ENCODE measurements at regions not wholly inside any gene's neighbourhood (a gene's known extent, or its start where the extent isn't known, plus 50 kb on each side); places are given as distances from the start of the nearest gene placed in this dataset.
"Not testable (repeated sequence)": the region's sequence is repeated elsewhere in the genome, so short reads cannot be mapped to it uniquely, and the experiment has no call there.

DNA sequence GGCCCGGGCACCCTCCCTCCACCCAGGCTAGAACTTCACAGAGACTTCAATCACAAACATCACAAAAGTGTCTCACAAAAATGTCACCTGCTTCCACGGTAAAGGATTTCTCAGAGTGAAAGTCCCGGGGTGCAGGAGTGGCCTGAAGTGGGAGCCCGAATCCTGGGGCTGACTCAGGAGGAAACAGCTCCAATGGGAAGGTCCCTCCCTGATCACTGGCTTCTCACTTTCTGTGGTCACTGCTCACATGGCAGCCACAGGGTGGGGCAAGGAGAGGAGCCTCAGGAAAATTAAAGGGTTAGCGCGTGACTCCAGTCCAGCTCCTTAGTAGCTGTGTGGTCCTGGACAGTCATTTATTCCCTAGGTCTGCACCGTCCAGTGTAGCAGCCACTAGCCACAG is 564.5 kb upstream of the B3GAT1 start:
- no peak for DNase-seq

DNA sequence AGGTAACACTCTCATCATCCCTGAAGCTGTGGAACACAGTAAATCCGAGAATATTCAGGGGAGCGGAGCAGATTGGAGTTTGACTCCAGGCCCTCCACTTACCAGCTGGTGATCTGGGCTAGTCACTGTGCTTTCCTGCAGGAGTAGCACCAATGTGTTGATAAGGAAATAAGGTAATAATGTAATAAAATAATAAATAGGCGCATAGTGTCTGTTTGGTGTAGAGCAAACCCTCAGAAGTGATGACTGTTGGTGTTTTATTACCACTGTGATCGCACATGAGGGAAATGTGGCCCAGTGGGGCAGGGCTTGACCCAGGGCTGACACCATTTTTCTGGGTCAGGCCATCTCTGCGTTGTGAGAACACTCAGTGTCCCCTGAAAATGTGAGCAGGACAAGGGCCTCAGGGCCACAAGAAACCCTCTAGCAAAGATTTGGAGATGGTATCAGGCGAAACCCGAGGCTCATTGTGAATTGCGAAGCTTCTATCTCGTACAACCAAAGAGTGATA is 563.9 kb upstream of the B3GAT1 start:
- no peak for DNase-seq

DNA sequence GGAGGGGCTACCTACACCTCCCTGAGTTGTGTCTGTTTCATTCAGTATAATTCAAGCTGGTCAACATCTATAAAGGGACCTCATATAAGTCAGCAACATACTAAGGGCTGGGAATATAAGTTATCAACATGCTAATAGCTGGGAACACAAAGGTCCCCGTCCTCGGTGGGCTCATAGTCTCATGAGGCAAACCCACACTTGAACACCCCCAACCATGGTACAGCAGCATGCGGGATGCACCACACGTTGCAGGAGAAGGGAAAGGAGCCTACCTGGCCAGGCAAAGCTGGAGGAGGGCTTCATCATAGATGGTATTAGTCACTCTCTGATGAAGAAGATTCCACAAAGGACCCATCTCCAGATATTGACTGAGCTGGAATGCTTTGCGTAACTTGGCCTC is 561.8 kb upstream of the B3GAT1 start:
- DNase-seq, result no peak

DNA sequence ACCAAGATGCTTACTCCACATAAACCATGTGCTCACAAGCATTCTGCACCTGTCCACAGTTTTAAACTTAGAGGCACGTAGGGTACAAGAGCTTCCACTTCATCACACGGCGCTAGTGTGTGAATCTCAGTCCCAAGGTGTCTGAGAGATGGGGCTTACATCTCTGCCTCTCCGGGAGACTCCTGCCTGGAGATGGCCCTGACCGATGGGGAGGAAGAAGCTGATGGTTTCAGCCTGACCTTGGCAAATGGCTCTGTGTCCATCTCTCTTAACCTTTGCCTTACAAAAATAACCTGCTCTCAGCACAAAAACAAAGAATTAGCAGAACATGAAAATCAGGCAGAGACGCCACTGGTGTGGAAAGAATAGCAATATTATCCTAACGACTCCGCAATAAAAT is 559.3 kb upstream of the B3GAT1 start:
- no peak for DNase-seq

DNA sequence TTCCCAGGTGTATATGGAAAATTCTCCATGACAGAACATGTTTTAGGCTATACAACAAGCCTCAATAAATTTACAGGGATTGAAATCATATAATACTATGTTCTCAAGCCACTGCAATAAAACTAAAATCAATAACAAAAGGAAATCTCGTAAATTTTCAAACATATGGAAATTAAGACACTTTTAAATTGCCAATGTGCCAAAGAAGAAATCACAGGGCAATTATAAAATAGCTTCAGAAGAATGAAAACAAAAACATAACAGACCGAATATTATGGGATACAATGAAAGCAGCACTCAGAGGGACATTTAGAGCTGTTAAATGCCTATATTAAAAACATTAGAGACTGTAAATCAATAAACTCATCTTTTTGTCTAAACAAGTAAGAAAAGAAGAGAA is 555.7 kb upstream of the B3GAT1 start:
- DNase-seq, result no peak

DNA sequence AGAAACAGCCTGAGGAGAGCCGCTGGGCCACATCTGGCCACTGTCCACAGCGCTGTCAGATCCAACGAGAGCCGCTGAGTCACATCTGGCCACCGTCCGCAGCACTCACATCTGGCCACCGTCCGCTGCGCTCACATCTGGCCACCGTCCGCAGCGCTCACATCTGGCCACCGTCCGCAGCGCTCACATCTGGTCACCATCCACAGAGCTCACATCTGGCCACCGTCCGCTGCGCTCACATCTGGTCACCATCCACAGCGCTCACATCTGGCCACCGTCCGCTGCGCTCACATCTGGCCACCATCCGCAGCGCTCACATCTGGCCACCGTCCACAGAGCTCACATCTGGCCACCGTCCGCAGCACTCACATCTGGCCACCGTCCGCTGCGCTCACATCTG is 549.3 kb upstream of the B3GAT1 start:
- DNase-seq, result not testable (repeated sequence)

DNA sequence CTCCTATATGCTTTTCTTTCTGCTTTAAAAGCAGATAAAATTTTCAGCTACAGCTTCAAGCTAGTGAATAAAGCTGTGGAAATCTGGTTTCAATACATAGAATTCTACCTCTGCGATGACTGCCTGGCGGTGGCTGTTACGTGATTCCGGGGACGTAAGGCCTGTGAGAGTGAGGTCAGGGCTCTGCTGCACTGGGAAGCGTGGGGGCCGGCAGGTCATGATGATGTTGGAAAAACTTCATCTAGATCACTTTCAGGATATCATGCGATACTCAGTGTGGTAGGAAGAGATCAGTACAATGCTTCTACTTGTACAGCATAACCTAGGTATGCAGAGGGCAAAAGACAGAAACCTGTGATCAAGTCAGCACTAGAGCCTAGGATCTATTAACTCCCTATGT is 546.8 kb upstream of the B3GAT1 start:
- no peak for DNase-seq

DNA sequence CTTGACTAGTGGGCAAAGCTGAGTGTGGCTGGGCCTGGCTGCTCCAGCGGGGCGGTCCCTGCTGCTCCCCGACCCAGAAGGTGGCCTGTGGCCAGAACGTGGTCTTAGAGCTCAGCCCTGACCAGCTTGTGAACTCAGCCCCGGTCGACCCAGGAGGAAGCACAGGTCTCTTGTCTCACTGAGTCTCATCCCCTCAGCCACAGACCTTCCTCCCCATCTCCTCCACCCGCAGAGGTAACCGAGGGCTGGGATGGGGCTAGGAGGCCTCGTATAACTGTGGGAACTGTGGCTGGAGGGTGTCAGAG is 546.2 kb upstream of the B3GAT1 start:
- DNase-seq, result no peak

DNA sequence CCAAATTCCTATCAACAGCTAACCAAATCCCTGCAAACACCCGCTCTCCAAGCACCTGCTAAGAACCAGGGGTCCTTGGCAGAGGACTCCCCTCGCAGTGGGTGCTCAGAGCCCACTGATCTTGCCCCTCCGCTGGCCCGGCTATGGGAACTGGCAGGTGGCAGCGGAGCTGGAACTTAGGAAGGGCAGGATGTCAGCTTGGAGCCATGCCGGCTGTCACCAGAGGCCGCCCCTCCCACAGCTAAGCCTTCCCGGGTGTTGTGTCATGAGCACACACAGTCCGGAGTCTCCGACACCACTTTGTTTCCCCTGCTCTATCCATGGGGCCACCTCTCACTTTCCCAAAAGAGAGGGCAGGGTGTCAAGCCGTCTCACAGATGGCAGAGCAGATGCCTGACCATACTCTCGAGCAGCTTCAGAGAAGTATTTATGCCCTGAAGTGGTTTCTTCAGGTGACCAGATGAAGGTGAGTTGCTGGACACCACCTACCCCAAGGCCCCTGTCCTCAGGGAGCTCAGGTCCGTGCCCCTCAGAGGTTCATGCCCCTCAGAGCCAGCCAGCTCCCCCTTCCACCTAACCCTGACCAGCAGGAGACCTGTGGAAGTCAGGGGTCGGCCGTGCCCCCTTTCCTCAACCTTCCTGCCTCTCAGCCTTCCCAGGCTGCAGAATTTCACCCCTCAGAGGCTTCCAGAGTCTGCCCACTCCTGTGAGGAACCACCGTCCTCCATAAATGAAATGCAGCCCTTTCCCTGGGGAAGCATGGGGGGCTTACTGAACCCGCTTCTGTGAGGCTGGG is 545.7 kb upstream of the B3GAT1 start:
- no peak for DNase-seq

DNA sequence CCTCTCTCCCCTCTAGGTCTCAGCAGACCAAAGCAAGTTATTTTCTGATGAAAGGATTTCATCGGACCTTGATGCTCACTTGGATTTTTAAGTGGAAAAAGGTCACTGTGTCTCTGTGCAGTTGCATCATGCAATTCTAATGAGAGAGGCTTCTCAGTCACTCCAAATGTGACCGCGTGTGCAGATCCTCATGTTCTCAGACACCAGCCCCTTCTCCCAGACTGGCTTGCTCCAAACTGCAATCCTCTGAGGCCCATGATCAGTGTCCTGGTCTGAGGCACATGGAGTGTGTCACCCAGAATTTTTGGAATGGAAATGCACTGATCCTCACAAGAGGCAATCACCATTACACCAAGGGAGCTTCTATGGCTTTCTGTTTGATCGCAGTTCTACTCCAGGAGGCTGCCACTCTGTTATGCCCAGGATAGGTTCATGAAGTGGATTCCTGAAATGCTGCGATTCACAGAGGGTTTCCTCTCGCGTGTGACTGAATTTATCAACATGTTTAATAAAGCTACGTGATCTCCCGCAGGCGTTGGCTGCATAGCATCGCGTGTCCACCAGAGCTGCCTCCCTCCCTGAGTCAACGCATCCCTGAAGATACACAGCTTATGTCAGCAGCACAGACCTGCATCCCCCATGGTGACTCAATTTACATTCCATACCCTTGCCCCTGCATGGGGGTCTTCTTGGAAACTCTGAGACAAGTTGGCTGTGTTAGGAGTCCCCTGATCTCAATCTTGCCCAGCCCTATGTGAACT is 544.6 kb upstream of the B3GAT1 start:
- no peak for DNase-seq

DNA sequence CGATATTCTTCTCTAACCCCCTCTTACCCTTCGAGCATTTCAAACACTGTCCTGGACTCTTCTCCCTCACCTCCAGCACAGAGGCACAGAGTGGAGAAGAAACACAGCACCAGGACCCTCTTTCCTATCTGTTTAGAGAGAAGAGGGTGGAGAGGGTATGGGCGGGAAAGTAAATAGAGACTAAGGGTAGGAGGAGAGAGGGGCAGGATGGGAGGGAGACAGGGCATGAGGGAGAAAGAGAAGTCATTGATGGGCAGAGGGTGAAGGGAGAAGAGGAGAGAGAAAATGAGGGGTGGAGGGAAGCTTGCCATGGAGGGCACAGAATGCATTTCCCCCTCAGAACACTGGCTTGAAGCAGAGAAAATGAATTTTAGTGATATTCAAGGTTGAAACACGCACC is 543.9 kb upstream of the B3GAT1 start:
- DNase-seq, result not testable (repeated sequence)

DNA sequence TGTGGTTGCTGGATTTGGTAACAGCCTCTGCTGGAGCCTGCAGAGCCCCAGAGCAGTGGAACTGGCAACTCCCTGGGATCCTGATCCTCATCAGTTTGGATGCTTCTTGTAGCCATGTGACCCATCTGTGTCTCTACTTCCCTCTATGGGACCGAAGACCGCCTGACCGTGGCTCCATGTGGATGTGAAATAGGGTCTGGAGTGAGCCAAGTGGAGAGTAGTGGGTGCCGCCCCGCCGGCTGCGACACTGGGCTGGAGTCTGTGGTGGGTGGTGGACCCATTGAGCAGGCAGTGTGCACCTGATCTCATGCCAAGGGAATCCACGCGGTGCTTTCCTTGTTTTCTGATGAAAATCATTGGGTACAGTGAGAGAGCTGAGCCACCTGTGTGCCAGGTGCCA is 543.2 kb upstream of the B3GAT1 start:
- DNase-seq, result no peak

DNA sequence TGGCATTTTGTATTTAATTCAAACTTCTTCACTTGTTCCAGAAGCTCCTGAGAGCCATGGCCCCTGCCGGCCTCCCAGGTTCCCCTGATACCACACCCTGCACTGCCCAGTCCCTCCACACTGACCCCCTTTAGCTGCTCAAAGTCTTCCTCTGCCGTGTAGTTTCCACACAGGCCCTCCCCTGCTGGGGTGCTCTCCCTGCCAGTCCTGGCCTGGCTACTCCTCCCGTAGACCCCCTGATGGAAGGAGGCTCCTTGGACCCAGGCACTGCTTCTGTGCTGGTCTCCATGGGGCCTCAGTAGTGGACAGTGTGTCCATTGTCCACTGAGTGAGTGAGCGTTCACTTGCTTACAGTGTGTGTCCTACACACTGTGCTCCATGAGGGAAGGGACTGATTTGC is 542.4 kb upstream of the B3GAT1 start:
- DNase-seq, result not testable (repeated sequence)

DNA sequence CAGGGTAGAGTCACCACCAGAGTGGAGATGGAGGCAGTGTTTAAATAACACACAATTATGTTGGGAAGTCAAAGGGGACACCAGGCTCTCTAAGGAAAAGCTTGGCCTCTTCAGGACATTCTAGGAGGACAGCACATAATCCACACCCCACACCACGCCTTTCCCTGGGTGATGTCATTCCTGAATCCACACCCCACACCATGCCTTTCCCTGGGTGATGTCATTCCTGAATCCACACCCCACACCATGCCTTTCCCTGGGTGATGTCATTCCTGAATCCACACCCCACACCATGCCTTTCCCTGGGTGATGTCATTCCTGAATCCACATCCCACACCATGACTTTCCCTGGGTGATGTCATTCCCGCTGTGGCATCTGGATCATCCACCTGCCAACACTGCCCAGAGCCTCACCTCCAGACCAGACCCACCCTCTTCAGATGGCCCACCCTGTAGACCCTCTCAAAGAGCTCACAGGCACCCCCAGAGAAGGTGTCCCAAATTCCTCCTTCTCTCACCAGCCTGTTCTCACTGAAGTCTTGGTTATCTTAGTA is 541.5 kb upstream of the B3GAT1 start:
- DNase-seq, result not testable (repeated sequence)

DNA sequence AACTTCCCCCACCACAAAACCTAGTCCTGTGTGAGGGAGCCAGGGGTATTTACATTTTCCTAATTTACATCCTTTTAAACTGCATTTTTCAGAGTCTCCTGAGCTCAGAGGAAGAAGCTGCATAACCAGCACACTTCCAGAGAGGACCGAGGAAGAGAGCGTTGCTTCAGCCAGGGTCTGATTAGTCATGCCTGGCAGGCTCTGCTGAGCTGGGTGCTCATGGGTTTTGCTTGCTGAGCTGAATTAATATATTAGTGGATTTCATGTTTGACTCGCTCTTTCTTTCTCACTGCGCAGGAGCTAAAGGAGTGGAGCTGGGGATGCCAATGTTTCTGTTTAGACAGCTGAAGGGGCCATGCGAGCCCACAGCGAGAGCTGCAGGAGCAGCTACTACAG is 539.3 kb upstream of the B3GAT1 start:
- DNase-seq, result no peak

DNA sequence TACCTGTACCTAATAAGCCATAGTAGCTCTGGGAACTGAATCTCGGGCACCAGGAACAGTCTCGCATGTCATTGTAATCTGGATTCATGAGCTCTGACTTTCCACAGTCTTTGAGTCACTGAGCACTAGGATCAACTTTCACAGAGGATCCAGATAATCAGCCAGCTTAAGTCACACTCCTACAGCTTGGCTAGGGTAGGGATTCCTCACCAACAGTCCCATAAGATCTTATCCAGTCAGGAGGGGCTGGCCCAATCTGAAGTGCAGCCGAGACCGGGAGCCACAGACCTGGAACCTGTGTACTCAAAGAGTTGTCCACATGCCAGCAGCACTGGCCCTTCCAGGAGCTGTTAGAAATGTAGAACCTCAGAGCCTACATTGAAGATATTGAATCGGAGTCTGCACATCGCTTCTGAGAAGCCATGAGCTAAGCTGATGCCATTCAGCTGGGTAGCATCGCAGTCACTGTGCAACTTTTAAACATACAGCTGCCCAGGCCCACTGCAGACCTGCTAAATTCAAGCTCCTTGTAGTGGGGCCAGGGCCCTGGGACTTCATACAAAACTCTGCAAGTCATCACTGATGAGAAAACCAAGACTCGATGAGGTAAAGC is 538.8 kb upstream of the B3GAT1 start:
- DNase-seq, result no peak

DNA sequence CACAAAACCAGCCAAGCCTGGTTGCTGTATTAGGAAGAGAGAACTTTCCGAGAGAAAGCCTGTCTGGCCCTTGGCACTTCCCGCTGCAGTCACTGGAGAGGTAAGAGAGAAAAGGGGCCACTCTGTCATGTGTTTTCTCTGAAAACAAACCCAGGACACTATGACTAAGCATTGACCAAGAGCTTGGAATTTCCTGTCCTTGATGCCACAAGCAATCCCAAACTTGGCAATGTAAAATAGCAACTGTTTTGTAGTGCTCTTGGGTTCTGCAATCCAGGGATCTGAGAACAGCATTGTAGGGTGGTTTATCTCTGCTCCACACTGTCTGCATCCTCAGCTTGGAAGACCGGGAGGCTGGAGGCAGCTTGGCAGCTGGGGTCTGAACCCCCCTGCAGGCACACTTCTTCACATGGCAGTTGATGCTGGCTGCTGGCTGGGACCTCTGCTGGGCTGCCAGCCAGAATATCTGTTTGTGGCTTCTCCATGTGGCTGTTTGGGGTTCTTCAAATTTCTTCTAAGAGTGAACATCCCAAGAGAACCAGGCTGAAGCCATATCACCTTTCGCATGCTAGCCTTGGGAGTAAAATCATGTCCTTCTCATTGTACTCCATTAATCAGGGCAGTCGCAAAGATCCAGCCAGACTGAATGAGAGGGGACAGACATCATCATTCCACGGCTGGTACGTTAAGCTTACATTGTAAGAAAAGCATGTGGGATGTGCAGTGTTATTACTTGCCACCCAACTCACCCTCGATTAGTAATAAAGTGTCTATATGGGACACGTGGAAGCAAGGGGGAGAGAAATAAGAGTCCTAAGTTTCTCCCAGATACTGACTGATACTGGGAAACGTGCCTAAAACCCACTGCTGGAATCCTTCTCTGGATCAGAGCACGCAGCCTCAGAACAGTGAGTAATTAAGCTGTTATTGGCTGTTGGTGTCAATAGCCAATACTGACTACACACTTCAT is 537.4 kb upstream of the B3GAT1 start:
- no peak for DNase-seq

DNA sequence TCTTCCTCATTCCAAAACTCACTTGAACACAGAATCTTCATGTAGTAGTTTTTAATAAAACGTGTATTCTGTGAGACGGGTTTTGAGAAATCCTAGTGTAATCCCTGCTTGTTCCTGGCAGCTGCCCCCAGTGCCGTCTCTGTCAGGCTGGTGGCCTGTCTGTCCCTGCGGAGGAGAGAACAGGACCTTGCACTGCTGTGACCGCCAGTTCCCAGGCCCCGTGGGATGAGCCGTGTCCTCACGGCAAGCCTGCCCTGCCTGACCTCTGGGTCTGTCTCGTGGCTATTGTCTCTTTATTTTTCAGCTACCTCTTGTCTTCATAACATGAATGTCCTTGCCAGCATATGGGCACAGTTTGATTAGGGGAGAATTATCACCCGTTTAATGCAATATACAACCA is 535.5 kb upstream of the B3GAT1 start:
- no peak for DNase-seq

DNA sequence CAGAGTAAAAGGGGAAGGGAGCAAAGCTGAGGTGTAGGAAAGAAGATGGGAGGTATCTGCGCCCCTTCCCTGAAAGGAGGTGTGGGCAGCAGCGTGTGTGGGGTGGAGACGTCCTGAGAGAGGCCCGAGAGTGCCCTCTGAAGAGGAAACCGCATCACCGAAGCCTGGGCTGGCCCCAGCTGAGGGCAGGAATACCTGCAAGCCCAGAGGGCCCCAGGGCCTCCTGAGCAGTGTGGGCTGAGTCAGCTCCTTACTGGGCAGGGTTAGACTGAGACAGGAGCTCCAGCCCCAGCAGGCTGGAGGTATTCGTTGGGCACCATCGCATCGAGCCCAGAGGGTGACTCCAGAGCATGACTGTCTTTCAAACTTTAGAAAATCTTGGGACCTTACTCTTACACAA is 534.0 kb upstream of the B3GAT1 start:
- no peak for DNase-seq

DNA sequence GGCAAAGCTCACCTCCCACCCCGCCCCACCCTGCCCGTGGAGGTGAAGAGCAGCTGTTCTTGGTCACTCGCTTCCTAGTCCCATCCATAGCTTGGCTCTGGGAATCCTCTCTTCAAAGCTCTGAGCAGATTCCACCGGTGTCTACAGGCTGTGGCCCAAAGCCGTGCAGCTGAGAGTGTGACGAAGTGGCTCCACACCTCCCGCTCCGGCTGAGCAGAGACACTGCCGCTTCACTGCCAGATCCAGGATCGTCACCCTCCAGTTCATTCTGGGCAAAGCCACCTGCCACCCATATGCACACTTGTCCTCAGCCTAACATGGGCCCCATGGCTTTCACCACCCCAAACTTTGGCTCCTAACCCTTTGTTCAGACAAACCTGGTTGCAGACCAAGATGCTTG is 532.9 kb upstream of the B3GAT1 start:
- DNase-seq, result no peak

DNA sequence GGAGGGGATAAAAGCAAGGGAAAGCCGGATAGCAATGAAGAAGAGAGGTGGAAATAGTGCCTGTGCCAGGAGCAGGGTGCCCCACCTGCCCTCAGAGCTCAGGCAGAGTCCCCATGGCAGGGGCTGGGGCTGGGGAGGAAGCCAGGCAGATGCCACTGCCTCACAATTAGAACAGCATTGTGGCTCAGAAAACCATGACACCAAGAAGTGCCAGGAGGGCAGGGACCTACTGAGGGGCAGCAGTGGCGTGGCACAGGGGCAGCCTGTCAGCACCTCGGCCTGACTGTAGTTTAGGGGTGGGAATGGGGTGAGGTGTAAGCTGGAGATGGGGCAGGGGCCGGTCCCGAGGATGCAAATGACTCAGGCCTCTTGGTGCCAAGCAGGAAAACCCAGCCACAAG is 532.1 kb upstream of the B3GAT1 start:
- no peak for DNase-seq

DNA sequence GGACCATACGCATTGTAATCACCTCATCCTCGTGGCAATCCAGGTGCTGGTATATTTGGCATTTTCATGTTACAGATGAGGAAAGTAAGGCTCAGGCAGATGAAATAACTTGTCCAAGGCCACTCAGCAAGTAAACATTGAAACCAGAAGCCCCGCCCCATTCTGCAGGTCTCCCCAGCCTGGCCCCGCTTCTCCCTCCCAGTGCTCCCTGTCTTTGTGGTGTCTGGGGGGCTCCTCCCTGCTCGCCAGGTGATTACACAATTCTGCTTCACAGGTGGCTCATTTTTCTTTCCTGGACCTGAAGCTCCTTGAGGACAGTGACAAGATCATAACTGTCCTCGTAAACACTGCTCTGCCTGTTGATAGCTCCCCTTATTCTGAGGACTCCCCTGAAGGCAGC is 531.5 kb upstream of the B3GAT1 start:
- DNase-seq, result no peak

DNA sequence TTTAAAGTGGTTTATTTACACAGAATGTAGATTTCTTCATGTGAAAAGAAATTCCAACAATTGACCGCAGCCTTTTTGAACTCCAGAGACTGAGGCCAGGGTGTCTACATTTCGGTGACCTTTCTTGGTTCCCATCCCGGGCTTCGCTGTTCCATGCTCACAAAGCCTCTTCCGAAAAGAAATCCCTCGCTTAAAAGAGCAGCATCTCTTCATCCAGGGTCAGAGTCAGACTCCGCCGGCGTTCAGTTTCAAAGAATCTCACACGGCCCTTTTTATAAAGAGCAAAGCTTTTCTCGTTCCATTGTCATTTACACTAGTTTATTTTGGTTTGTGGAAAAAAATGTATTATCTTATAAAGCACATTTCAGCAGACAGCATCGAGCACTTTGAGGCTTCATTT is 530.6 kb upstream of the B3GAT1 start:
- DNase-seq, result no peak
